ENCODE measurements at regions not wholly inside any gene's neighbourhood (a gene's known extent, or its start where the extent isn't known, plus 50 kb on each side); places are given as distances from the start of the nearest gene placed in this dataset.

- Histone ChIP-seq H4K20me1 (ENCODE audit: insufficient read depth, low read length) (no peaks in the 10 kb centered on the region), H3K4me1 (ENCODE audit: control insufficient read depth in 1 of 2, insufficient read depth in 2 of 2, low read length in 2 of 2) (no peaks in the 10 kb centered on the region), H3K27ac (ENCODE audit: low read depth in 1 of 2, low read length in 2 of 2) (no peak overlapping the region), H3K27me3 (ENCODE audit: control insufficient read depth in 2 of 2, insufficient read depth in 2 of 2, low read length in 2 of 2) (no peaks in the 10 kb centered on the region), H3K36me3 (replicated peaks in 1 of 2; ENCODE audit: control insufficient read depth in 1 of 2, insufficient read depth in 2 of 2, low read length in 2 of 2) (no peaks in the 10 kb centered on the region), H2AFZ (ENCODE audit: insufficient read depth, low read depth, low read length, poor library complexity, severe bottlenecking) (no peak overlapping the region), H3K4me3 (replicated peaks in 1 of 3; ENCODE audit: low read depth in 2 of 3, low read length in 3 of 3) (no peak overlapping the region), H3K9ac (ENCODE audit: insufficient read depth, low read length, poor library complexity, severe bottlenecking) (no peak overlapping the region), H3K79me2 (ENCODE audit: insufficient read depth, low read length) (no peaks in the 10 kb centered on the region), H3K9me3 (replicated peaks in 1 of 2; ENCODE audit: control insufficient read depth in 1 of 2, insufficient read depth in 1 of 2, low read length in 2 of 2) (no peaks in the 10 kb centered on the region), H3K4me2 (replicated peaks; ENCODE audit: extremely low read depth, low read length, poor library complexity, severe bottlenecking) (no peak overlapping the region)
- peaks cover 0 to 3% (median 0%) of the 10 kb centered on the region in 7 donors for H3K9me3 Mint-ChIP-seq
- no peaks in the 10 kb centered on the region for H3K4me1 Mint-ChIP-seq
- peaks cover 0 to 1% (median 0%) of the 10 kb centered on the region in 3 donors for H3K27me3 Mint-ChIP-seq (ENCODE audit: low read depth in 3 of 3)
- no peak overlapping the region for H3K4me3 Mint-ChIP-seq
- intact Hi-C loops (cut with micrococcal nuclease), result no loop called here
- H3K27ac Mint-ChIP-seq, result no peak overlapping the region
- no peak for DNase-seq
- TF ChIP-seq CTCF (IDR thresholded peaks at IDR 0.05), result no peak
- no peaks in the 10 kb centered on the region for H3K36me3 Mint-ChIP-seq
Observed at GRCh38 chr4:32340591-32340990, 1620.4 kb downstream of the PCDH7 start.

- Histone ChIP-seq H3K36me3 (replicated peaks in 1 of 2; ENCODE audit: control insufficient read depth in 1 of 2, insufficient read depth in 2 of 2, low read length in 2 of 2) (no peaks in the 10 kb centered on the region), H3K4me2 (replicated peaks; ENCODE audit: extremely low read depth, low read length, poor library complexity, severe bottlenecking) (no peak overlapping the region), H4K20me1 (ENCODE audit: insufficient read depth, low read length) (no peaks in the 10 kb centered on the region), H3K27ac (ENCODE audit: low read depth in 1 of 2, low read length in 2 of 2) (no peak overlapping the region), H3K4me3 (replicated peaks in 1 of 3; ENCODE audit: low read depth in 2 of 3, low read length in 3 of 3) (no peak overlapping the region), H3K4me1 (ENCODE audit: control insufficient read depth in 1 of 2, insufficient read depth in 2 of 2, low read length in 2 of 2) (no peaks in the 10 kb centered on the region), H3K79me2 (ENCODE audit: insufficient read depth, low read length) (no peaks in the 10 kb centered on the region), H3K27me3 (ENCODE audit: control insufficient read depth in 2 of 2, insufficient read depth in 2 of 2, low read length in 2 of 2) (no peaks in the 10 kb centered on the region), H3K9ac (ENCODE audit: insufficient read depth, low read length, poor library complexity, severe bottlenecking) (no peak overlapping the region), H3K9me3 (replicated peaks in 1 of 2; ENCODE audit: control insufficient read depth in 1 of 2, insufficient read depth in 1 of 2, low read length in 2 of 2) (no peaks in the 10 kb centered on the region), H2AFZ (ENCODE audit: insufficient read depth, low read depth, low read length, poor library complexity, severe bottlenecking) (no peak overlapping the region)
- H3K27ac Mint-ChIP-seq, result no peak overlapping the region
- H3K36me3 Mint-ChIP-seq, result no peaks in the 10 kb centered on the region
- intact Hi-C loops (cut with micrococcal nuclease), result no loop called here
- DNase-seq, result no peak
- H3K27me3 Mint-ChIP-seq (ENCODE audit: low read depth in 3 of 3), result peaks cover 0 to 1% (median 0%) of the 10 kb centered on the region in 3 donors
- WGBS (ENCODE audit: insufficient coverage), result no CpG with 5 or more reads among the region's 1 CpG
- no peaks in the 10 kb centered on the region for H3K9me3 Mint-ChIP-seq
- no peak for TF ChIP-seq CTCF (IDR thresholded peaks at IDR 0.05)
- H3K4me3 Mint-ChIP-seq, result no peak overlapping the region
- H3K4me1 Mint-ChIP-seq, result no peaks in the 10 kb centered on the region
Observed at GRCh38 chr4:32341342-32341741, 1621.2 kb downstream of the PCDH7 start.
